ENCODE measurements at regions not wholly inside any gene's neighbourhood (a gene's known extent, or its start where the extent isn't known, plus 50 kb on each side); places are given as distances from the start of the nearest gene placed in this dataset.

DNA sequence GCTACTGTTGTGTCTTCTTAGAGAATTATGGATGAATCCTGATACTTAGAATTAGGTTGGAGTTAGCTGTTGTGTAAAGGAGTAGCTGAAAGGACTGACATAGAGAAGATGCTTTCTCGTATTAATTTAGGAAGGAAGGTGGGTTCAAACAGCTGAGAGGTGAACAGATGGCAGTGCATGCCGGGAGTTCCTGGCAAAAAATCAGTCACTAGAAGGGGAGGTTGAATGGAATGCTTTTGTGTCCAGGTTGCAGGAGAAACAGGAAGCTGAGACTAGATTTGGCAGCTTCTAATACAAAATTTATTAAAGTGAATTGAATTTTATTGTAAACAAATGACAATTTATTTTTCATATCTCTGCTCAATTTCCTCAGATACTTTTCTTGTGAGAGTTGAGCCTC is 70.8 kb downstream of the BTG1 start:
- Histone ChIP-seq H3K27ac (ENCODE audit: low read length) (no peak overlapping the region; the same call in 1 of the 2 replicates), H3K36me3 (ENCODE audit: control insufficient read depth, insufficient read depth, low read length) (no peaks in the 10 kb centered on the region), H3K4me3 (ENCODE audit: low read depth in 2 of 2, low read length in 2 of 2) (no peak overlapping the region), H3K9me3 (ENCODE audit: control insufficient read depth, insufficient read depth, low read depth, low read length) (no peaks in the 10 kb centered on the region; the same call in 1 of the 2 replicates), H3K4me1 (ENCODE audit: control insufficient read depth, insufficient read depth, low read length) (peaks cover 7% of the 10 kb centered on the region), H3K27me3 (ENCODE audit: control insufficient read depth, insufficient read depth, low read length) (no peaks in the 10 kb centered on the region)
- in situ Hi-C loops (cut with HindIII; ENCODE audit: low pct_unique_long_range_greater_than_20kb, low sequenced_read_pairs), result no loop called here
- POLR2A ChIA-PET, result interaction anchor here (0.6 kb wide), 1 partner anchor 43 kb away, joined by 3 read pairs; no protein-coding TSS in a partner anchor
- TF ChIP-seq TCF7L2 (IDR thresholded peaks at IDR 0.05; ENCODE audit: low read depth, low read length) (no peak), POLR2AphosphoS5 (IDR thresholded peaks at IDR 0.05; ENCODE audit: low read depth, low read length) (no peak)
- TF ChIP-seq, protein P1, sequence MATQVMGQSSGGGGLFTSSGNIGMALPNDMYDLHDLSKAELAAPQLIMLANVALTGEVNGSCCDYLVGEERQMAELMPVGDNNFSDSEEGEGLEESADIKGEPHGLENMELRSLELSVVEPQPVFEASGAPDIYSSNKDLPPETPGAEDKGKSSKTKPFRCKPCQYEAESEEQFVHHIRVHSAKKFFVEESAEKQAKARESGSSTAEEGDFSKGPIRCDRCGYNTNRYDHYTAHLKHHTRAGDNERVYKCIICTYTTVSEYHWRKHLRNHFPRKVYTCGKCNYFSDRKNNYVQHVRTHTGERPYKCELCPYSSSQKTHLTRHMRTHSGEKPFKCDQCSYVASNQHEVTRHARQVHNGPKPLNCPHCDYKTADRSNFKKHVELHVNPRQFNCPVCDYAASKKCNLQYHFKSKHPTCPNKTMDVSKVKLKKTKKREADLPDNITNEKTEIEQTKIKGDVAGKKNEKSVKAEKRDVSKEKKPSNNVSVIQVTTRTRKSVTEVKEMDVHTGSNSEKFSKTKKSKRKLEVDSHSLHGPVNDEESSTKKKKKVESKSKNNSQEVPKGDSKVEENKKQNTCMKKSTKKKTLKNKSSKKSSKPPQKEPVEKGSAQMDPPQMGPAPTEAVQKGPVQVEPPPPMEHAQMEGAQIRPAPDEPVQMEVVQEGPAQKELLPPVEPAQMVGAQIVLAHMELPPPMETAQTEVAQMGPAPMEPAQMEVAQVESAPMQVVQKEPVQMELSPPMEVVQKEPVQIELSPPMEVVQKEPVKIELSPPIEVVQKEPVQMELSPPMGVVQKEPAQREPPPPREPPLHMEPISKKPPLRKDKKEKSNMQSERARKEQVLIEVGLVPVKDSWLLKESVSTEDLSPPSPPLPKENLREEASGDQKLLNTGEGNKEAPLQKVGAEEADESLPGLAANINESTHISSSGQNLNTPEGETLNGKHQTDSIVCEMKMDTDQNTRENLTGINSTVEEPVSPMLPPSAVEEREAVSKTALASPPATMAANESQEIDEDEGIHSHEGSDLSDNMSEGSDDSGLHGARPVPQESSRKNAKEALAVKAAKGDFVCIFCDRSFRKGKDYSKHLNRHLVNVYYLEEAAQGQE (IDR thresholded peaks at IDR 0.05; ENCODE audit: insufficient read depth in 1 of 2, low read depth in 2 of 2, low read length in 1 of 2), result no peak
- DNase-seq (ENCODE audit: low read depth, low spot score) (no peak), ATAC-seq (no peak)
- CTCF ChIA-PET, result no interaction called here
- intact Hi-C loops (cut with micrococcal nuclease; ENCODE audit: unreplicated experiment), result no loop called here
- no TSS peak for BruUV-seq (replicated peaks)

DNA sequence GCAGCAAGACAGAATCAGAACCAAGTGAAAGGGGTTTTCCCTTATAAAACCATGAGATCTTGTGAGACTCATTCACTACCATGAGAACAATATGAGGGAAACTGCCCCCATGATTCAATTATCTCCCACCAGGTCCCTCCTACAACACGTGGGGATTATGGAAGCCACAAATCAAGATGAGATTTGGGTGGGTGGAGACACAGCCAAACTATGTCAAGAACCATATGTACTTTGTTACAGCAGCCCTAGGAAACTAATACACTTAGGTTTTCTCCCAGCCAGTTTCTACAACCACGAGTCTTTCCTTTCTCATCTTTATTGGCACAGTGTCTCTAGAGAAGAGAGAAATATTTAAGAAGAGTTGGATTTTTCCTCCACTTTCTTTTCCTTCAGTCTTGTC is 72.6 kb downstream of the BTG1 start:
- Histone ChIP-seq H3K4me3 (ENCODE audit: low read depth in 2 of 2, low read length in 2 of 2) (no peak overlapping the region), H3K4me1 (ENCODE audit: control insufficient read depth, insufficient read depth, low read length) (peaks cover 5% of the 10 kb centered on the region; the same call in 1 of the 2 replicates), H3K27me3 (ENCODE audit: control insufficient read depth, insufficient read depth, low read length) (no peaks in the 10 kb centered on the region), H3K36me3 (ENCODE audit: control insufficient read depth, insufficient read depth, low read length) (no peaks in the 10 kb centered on the region), H3K9me3 (ENCODE audit: control insufficient read depth, insufficient read depth, low read depth, low read length) (no peaks in the 10 kb centered on the region; the same call in 1 of the 2 replicates), H3K27ac (ENCODE audit: low read length) (no peak overlapping the region)
- in situ Hi-C loops (cut with HindIII; ENCODE audit: low pct_unique_long_range_greater_than_20kb, low sequenced_read_pairs) (no loop called here), intact Hi-C loops (cut with micrococcal nuclease; ENCODE audit: unreplicated experiment) (no loop called here)
- TF ChIP-seq TCF7L2 (IDR thresholded peaks at IDR 0.05; ENCODE audit: low read depth, low read length) (no peak), SIN3A (IDR thresholded peaks at IDR 0.05; ENCODE audit: borderline replicate concordance, insufficient read depth, low read depth, low read length) (no peak), POLR2AphosphoS5 (IDR thresholded peaks at IDR 0.05; ENCODE audit: low read depth, low read length) (no peak)
- TF ChIP-seq, protein P2, sequence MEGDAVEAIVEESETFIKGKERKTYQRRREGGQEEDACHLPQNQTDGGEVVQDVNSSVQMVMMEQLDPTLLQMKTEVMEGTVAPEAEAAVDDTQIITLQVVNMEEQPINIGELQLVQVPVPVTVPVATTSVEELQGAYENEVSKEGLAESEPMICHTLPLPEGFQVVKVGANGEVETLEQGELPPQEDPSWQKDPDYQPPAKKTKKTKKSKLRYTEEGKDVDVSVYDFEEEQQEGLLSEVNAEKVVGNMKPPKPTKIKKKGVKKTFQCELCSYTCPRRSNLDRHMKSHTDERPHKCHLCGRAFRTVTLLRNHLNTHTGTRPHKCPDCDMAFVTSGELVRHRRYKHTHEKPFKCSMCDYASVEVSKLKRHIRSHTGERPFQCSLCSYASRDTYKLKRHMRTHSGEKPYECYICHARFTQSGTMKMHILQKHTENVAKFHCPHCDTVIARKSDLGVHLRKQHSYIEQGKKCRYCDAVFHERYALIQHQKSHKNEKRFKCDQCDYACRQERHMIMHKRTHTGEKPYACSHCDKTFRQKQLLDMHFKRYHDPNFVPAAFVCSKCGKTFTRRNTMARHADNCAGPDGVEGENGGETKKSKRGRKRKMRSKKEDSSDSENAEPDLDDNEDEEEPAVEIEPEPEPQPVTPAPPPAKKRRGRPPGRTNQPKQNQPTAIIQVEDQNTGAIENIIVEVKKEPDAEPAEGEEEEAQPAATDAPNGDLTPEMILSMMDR (IDR thresholded peaks at IDR 0.05), result no peak
- TF ChIP-seq, protein P1 (IDR thresholded peaks at IDR 0.05; ENCODE audit: insufficient read depth in 1 of 2, low read depth in 2 of 2, low read length in 1 of 2), result no peak
- ChIA-PET CTCF (no interaction called here), POLR2A (no interaction called here)
- ATAC-seq, result no peak
- no TSS peak for BruUV-seq (replicated peaks)
- no peak for DNase-seq (ENCODE audit: low read depth, low spot score)
